ENCODE measurements at regions not wholly inside any gene's neighbourhood (a gene's known extent, or its start where the extent isn't known, plus 50 kb on each side); places are given as distances from the start of the nearest gene placed in this dataset.

GRCh38 chr5:72662305-72662704 lies 154.2 kb upstream of the TNPO1 start:
- TF ChIP-seq CTCF (conservative IDR thresholded peaks at IDR 0.05; ENCODE audit: low read depth, low read length) (no peak), EZH2 (IDR thresholded peaks at IDR 0.05; ENCODE audit: borderline replicate concordance, low read depth, low read length, poor library complexity, severe bottlenecking) (no peak)
